ENCODE measurements at regions not wholly inside any gene's neighbourhood (a gene's known extent, or its start where the extent isn't known, plus 50 kb on each side); places are given as distances from the start of the nearest gene placed in this dataset.
"Not testable (repeated sequence)": the region's sequence is repeated elsewhere in the genome, so short reads cannot be mapped to it uniquely, and the experiment has no call there.

GRCh38 chr1:233722212-233722979 is 108.5 kb downstream of the KCNK1 start:
- no peaks in the 10 kb centered on the region for H3K36me3 ChIP-seq (ENCODE audit: control insufficient read depth, insufficient read depth, low read length, severe bottlenecking)
- peaks cover 3% of the 10 kb centered on the region for H3K9me3 ChIP-seq (ENCODE audit: control insufficient read depth, low read length)
- DNase-seq (ENCODE audit: low read depth): no peak
- no peak overlapping the region for H3K4me3 ChIP-seq (ENCODE audit: low read length)
- no peak overlapping the region for H3K9ac ChIP-seq (ENCODE audit: low read length)
- H3K27me3 ChIP-seq (replicated peaks; ENCODE audit: control insufficient read depth, insufficient read depth, low read length): no peaks in the 10 kb centered on the region
- H3K4me1 ChIP-seq (ENCODE audit: control insufficient read depth, insufficient read depth, low read length): no peaks in the 10 kb centered on the region

DNA sequence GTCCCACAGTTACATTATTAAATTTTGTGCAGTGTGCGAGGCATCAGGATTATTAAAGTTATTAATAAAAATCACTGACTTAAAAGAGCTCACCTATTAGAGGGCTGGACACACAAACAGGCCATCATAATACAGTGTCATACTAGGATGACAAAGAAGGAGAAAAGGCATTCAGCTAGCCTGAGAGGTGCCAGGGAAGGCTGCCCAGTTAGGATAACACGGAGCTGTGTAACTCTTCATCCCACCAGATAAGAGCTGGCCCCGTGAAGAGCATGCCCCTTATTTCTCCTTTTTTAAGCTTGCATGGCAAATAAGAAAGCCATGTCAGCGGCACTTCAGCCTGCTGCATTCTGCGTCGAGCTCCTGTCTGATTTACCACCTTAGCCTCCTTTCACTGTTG is 109.5 kb downstream of the KCNK1 start:
- DNase-seq (ENCODE audit: low read depth): no peak
- Histone ChIP-seq H3K27me3 (replicated peaks; ENCODE audit: control insufficient read depth, insufficient read depth, low read length) (no peaks in the 10 kb centered on the region), H3K9ac (ENCODE audit: low read length) (no peak overlapping the region), H3K4me1 (ENCODE audit: control insufficient read depth, insufficient read depth, low read length) (no peaks in the 10 kb centered on the region), H3K4me3 (ENCODE audit: low read length) (no peak overlapping the region), H3K9me3 (ENCODE audit: control insufficient read depth, low read length) (no peaks in the 10 kb centered on the region), H3K36me3 (ENCODE audit: control insufficient read depth, insufficient read depth, low read length, severe bottlenecking) (no peaks in the 10 kb centered on the region)

GRCh38 chr1:233724131-233724631 is 110.3 kb downstream of the KCNK1 start:
- not testable (repeated sequence) for H3K27me3 ChIP-seq (replicated peaks; ENCODE audit: control insufficient read depth, insufficient read depth, low read length); DNase-seq (ENCODE audit: low read depth); H3K4me3 ChIP-seq (ENCODE audit: low read length); H3K4me1 ChIP-seq (ENCODE audit: control insufficient read depth, insufficient read depth, low read length); H3K36me3 ChIP-seq (ENCODE audit: control insufficient read depth, insufficient read depth, low read length, severe bottlenecking); H3K9ac ChIP-seq (ENCODE audit: low read length); H3K9me3 ChIP-seq (ENCODE audit: control insufficient read depth, low read length)

DNA sequence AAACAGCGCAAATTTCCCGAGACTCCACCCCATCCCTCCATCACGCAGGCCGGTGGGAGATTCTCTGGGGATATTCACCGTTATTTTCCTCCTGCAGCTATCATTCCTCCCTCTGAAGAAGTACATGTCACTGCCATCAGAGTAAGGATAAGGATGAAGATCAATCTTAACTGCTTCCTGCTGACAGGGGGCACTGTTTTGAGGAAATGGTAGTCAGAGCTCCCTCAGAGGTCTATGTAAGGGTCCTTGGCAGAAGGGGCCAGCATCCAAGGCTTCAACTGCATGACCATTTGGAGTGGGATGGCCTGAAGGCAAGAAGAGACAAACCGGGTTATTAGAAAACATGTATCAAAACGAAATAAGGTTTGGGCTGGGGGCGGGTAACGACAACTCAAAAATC is 111.5 kb downstream of the KCNK1 start:
- no peak overlapping the region for H3K9ac ChIP-seq (ENCODE audit: low read length)
- no peaks in the 10 kb centered on the region for H3K4me1 ChIP-seq (ENCODE audit: control insufficient read depth, insufficient read depth, low read length)
- H3K4me3 ChIP-seq (ENCODE audit: low read length): no peak overlapping the region
- no peak for DNase-seq (ENCODE audit: low read depth)
- no peaks in the 10 kb centered on the region for H3K36me3 ChIP-seq (ENCODE audit: control insufficient read depth, insufficient read depth, low read length, severe bottlenecking)
- no peaks in the 10 kb centered on the region for H3K9me3 ChIP-seq (ENCODE audit: control insufficient read depth, low read length)
- no peaks in the 10 kb centered on the region for H3K27me3 ChIP-seq (replicated peaks; ENCODE audit: control insufficient read depth, insufficient read depth, low read length)

DNA sequence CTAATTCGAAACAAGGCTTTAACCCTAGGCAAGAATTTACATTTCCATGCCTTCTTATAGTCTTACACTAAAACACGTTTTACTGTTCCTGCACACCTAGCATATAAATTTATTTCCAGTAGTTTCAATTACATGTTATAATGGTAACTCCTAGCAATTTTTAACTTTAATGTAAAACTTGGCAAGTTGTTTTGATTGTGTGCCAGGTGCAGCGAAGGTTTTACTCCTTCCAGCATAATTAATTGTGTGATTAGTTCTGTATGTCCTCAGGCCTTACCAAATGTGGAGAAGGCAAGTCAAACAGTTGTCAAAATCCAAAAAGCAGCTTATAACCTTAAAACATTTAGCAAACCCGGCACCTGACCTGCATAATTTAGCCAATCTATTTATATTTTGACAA is 114.8 kb downstream of the KCNK1 start:
- no peak for DNase-seq (ENCODE audit: low read depth)
- Histone ChIP-seq H3K36me3 (ENCODE audit: control insufficient read depth, insufficient read depth, low read length, severe bottlenecking) (no peaks in the 10 kb centered on the region), H3K9me3 (ENCODE audit: control insufficient read depth, low read length) (no peaks in the 10 kb centered on the region), H3K27me3 (replicated peaks; ENCODE audit: control insufficient read depth, insufficient read depth, low read length) (no peaks in the 10 kb centered on the region), H3K9ac (ENCODE audit: low read length) (no peak overlapping the region), H3K4me1 (ENCODE audit: control insufficient read depth, insufficient read depth, low read length) (no peaks in the 10 kb centered on the region), H3K4me3 (ENCODE audit: low read length) (no peak overlapping the region)

DNA sequence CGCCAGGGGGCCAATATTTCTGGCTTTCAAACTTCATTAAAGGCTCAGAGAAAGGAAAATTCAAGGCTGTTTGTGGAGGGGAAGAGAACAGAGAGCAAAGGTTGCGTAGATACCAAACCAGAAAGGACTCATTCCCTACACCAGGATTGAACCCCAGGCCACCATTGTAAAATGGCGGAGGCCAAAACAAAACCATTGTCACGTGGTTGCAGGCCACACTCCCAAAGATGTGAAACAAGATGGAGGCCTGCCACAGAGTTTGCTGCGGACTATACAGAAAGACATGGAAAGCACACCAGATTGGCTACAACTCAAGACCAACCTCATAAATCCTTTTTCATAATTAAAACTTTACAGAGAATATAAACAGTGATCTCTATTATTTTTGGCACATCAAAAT is 116.5 kb downstream of the KCNK1 start:
- no peak for DNase-seq (ENCODE audit: low read depth)
- no peaks in the 10 kb centered on the region for H3K27me3 ChIP-seq (replicated peaks; ENCODE audit: control insufficient read depth, insufficient read depth, low read length)
- no peak overlapping the region for H3K9ac ChIP-seq (ENCODE audit: low read length)
- H3K36me3 ChIP-seq (ENCODE audit: control insufficient read depth, insufficient read depth, low read length, severe bottlenecking): no peaks in the 10 kb centered on the region
- H3K4me3 ChIP-seq (ENCODE audit: low read length): no peak overlapping the region
- H3K9me3 ChIP-seq (ENCODE audit: control insufficient read depth, low read length): no peaks in the 10 kb centered on the region
- no peaks in the 10 kb centered on the region for H3K4me1 ChIP-seq (ENCODE audit: control insufficient read depth, insufficient read depth, low read length)

GRCh38 chr1:233730809-233731208 is 116.9 kb downstream of the KCNK1 start:
- no peaks in the 10 kb centered on the region for H3K36me3 ChIP-seq (ENCODE audit: control insufficient read depth, insufficient read depth, low read length, severe bottlenecking)
- H3K9me3 ChIP-seq (ENCODE audit: control insufficient read depth, low read length): no peaks in the 10 kb centered on the region
- no peak for DNase-seq (ENCODE audit: low read depth)
- H3K4me1 ChIP-seq (ENCODE audit: control insufficient read depth, insufficient read depth, low read length): no peaks in the 10 kb centered on the region
- no peak overlapping the region for H3K9ac ChIP-seq (ENCODE audit: low read length)
- no peaks in the 10 kb centered on the region for H3K27me3 ChIP-seq (replicated peaks; ENCODE audit: control insufficient read depth, insufficient read depth, low read length)
- H3K4me3 ChIP-seq (ENCODE audit: low read length): no peak overlapping the region

DNA sequence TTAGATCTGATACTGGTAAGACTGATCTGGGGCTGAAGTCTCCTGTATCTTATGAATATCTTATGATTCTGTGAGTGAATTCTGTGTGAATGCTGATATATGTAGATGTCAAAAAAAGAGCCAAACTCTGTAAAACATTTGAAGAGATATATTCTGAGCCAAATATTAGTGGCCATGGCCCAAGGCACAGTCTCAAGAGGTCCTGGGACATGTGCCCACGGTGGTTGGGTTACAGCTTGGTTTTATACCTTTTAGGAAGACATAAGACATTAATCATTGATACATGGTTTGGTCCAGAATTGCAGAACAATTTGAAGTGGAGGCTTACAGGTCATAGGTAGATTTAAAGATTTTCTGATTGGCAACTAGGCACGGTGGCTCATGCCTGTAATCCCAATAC is 118.3 kb downstream of the KCNK1 start:
- no peak overlapping the region for H3K4me3 ChIP-seq (ENCODE audit: low read length)
- H3K27me3 ChIP-seq (replicated peaks; ENCODE audit: control insufficient read depth, insufficient read depth, low read length): no peaks in the 10 kb centered on the region
- no peaks in the 10 kb centered on the region for H3K4me1 ChIP-seq (ENCODE audit: control insufficient read depth, insufficient read depth, low read length)
- no peaks in the 10 kb centered on the region for H3K36me3 ChIP-seq (ENCODE audit: control insufficient read depth, insufficient read depth, low read length, severe bottlenecking)
- no peak overlapping the region for H3K9ac ChIP-seq (ENCODE audit: low read length)
- DNase-seq (ENCODE audit: low read depth): no peak
- no peaks in the 10 kb centered on the region for H3K9me3 ChIP-seq (ENCODE audit: control insufficient read depth, low read length)

DNA sequence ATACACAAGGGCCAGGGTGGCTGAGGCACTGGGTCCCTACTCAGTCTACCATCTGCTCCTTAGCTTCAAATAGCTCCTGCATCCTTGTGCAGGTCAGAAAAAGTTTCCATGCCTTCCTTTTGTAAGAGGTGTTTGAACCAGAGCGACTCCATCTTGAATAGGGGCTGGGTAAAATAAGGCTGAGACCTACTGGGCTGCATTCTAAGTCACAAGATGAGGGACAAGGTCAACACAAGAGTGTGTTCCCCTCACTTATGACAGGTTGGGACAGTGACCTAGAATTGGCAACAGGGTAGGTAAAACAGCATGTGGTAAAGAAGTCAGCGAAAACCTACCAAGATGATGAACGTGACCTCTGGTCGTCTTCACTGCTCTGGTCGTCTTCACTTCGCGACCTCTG is 120.5 kb downstream of the KCNK1 start:
- H3K4me1 ChIP-seq (ENCODE audit: control insufficient read depth, insufficient read depth, low read length): no peaks in the 10 kb centered on the region
- H3K36me3 ChIP-seq (ENCODE audit: control insufficient read depth, insufficient read depth, low read length, severe bottlenecking): no peaks in the 10 kb centered on the region
- no peak for DNase-seq (ENCODE audit: low read depth)
- no peaks in the 10 kb centered on the region for H3K27me3 ChIP-seq (replicated peaks; ENCODE audit: control insufficient read depth, insufficient read depth, low read length)
- H3K4me3 ChIP-seq (ENCODE audit: low read length): no peak overlapping the region
- H3K9me3 ChIP-seq (ENCODE audit: control insufficient read depth, low read length): no peaks in the 10 kb centered on the region
- H3K9ac ChIP-seq (ENCODE audit: low read length): no peak overlapping the region

DNA sequence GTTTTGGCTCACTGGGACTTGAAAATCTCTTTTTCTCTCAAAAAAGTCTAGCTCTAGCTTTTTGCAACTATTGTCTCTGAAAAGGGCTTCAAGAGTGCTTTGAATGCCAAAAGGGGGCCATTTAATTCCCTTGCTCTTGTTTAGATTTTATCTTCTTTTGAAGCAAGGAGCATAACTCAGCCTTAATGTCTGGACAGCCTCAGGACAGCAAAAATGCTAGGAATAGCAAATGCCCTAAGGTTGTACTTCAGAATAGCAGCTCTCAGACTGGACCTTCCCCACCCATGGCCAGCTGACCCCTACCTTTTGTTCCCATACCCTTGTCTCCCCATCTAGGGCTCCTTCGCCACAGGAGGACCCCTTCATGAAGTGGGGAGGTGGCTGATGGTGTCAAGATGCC is 121.4 kb downstream of the KCNK1 start:
- no peaks in the 10 kb centered on the region for H3K36me3 ChIP-seq (ENCODE audit: control insufficient read depth, insufficient read depth, low read length, severe bottlenecking)
- DNase-seq (ENCODE audit: low read depth): no peak
- H3K9ac ChIP-seq (ENCODE audit: low read length): no peak overlapping the region
- H3K4me1 ChIP-seq (ENCODE audit: control insufficient read depth, insufficient read depth, low read length): no peaks in the 10 kb centered on the region
- H3K9me3 ChIP-seq (ENCODE audit: control insufficient read depth, low read length): no peaks in the 10 kb centered on the region
- no peaks in the 10 kb centered on the region for H3K27me3 ChIP-seq (replicated peaks; ENCODE audit: control insufficient read depth, insufficient read depth, low read length)
- no peak overlapping the region for H3K4me3 ChIP-seq (ENCODE audit: low read length)

GRCh38 chr1:233735847-233736246 is 121.9 kb downstream of the KCNK1 start:
- no peak for DNase-seq (ENCODE audit: low read depth)

GRCh38 chr1:233737341-233737740 is 123.4 kb downstream of the KCNK1 start:
- H3K27me3 ChIP-seq (replicated peaks; ENCODE audit: control insufficient read depth, insufficient read depth, low read length): no peaks in the 10 kb centered on the region
- H3K4me3 ChIP-seq (ENCODE audit: low read length): no peak overlapping the region
- H3K4me1 ChIP-seq (ENCODE audit: control insufficient read depth, insufficient read depth, low read length): no peaks in the 10 kb centered on the region
- DNase-seq (ENCODE audit: low read depth): no peak
- no peak overlapping the region for H3K9ac ChIP-seq (ENCODE audit: low read length)
- no peaks in the 10 kb centered on the region for H3K9me3 ChIP-seq (ENCODE audit: control insufficient read depth, low read length)
- H3K36me3 ChIP-seq (ENCODE audit: control insufficient read depth, insufficient read depth, low read length, severe bottlenecking): no peaks in the 10 kb centered on the region

More at GRCh38 chr1:233735847-233736246, 121.9 kb downstream of the KCNK1 start:
- no peak overlapping the region for H3K9ac ChIP-seq (ENCODE audit: low read length)
- no peaks in the 10 kb centered on the region for H3K4me1 ChIP-seq (ENCODE audit: control insufficient read depth, insufficient read depth, low read length)
- H3K4me3 ChIP-seq (ENCODE audit: low read length): no peak overlapping the region
- H3K9me3 ChIP-seq (ENCODE audit: control insufficient read depth, low read length): no peaks in the 10 kb centered on the region
- H3K27me3 ChIP-seq (replicated peaks; ENCODE audit: control insufficient read depth, insufficient read depth, low read length): no peaks in the 10 kb centered on the region
- no peaks in the 10 kb centered on the region for H3K36me3 ChIP-seq (ENCODE audit: control insufficient read depth, insufficient read depth, low read length, severe bottlenecking)

Data from adipocyte (in vitro differentiated cells).